ENCODE measurements at regions not wholly inside any gene's neighbourhood (a gene's known extent, or its start where the extent isn't known, plus 50 kb on each side); places are given as distances from the start of the nearest gene placed in this dataset.

GRCh38 chr13:89568746-89569145 lies 1778.7 kb upstream of the MIR17HG start:
- intact Hi-C loops (cut with DNase I) = no loop called here
- H3K27ac ChIP-seq = no peak overlapping the region
- no peak overlapping the region for H3K4me3 ChIP-seq
- DNase-seq = no peak
- no peaks in the 10 kb centered on the region for H3K27me3 ChIP-seq
- 92 to 95% methylated on average over 2 of the region's 2 CpGs for WGBS, 2 donors
- H3K36me3 ChIP-seq = no peaks in the 10 kb centered on the region
- TF ChIP-seq EP300 (IDR thresholded peaks at IDR 0.05) = no peak
- TF ChIP-seq POLR2AphosphoS5 (IDR thresholded peaks at IDR 0.05) = no peak
- no peak for TF ChIP-seq POLR2A (IDR thresholded peaks at IDR 0.05)
- H3K9me3 ChIP-seq = peaks cover 0 to 6% (median 0%) of the 10 kb centered on the region in 4 donors
- H3K4me1 ChIP-seq = no peaks in the 10 kb centered on the region

GRCh38 chr13:89571676-89572075 lies 1775.8 kb upstream of the MIR17HG start:
- TF ChIP-seq POLR2A (IDR thresholded peaks at IDR 0.05) (no peak), EP300 (IDR thresholded peaks at IDR 0.05) (no peak), POLR2AphosphoS5 (IDR thresholded peaks at IDR 0.05) (no peak), CTCF (IDR thresholded peaks at IDR 0.05) (no peak)
- no peaks in the 10 kb centered on the region for H3K27me3 ChIP-seq
- H3K36me3 ChIP-seq = no peaks in the 10 kb centered on the region
- no peak for DNase-seq
- no peak overlapping the region for H3K4me3 ChIP-seq
- intact Hi-C loops (cut with DNase I) = no loop called here
- H3K9me3 ChIP-seq = peaks cover 0 to 6% (median 0%) of the 10 kb centered on the region in 4 donors
- H3K27ac ChIP-seq = no peak overlapping the region
- H3K4me1 ChIP-seq = no peaks in the 10 kb centered on the region

- intact Hi-C loops (cut with DNase I) = no loop called here
- H3K9me3 ChIP-seq = peaks cover 0 to 6% (median 0%) of the 10 kb centered on the region in 4 donors
- H3K36me3 ChIP-seq = no peaks in the 10 kb centered on the region
- no peak overlapping the region for H3K4me3 ChIP-seq
- no peak for TF ChIP-seq EP300 (IDR thresholded peaks at IDR 0.05)
- TF ChIP-seq CTCF (IDR thresholded peaks at IDR 0.05) = no peak
- no peak for TF ChIP-seq POLR2AphosphoS5 (IDR thresholded peaks at IDR 0.05)
- TF ChIP-seq POLR2A (IDR thresholded peaks at IDR 0.05) = no peak
- no peak for DNase-seq
- no peaks in the 10 kb centered on the region for H3K27me3 ChIP-seq
- no peak overlapping the region for H3K27ac ChIP-seq
- H3K4me1 ChIP-seq = no peaks in the 10 kb centered on the region
Measured at GRCh38 chr13:89574077-89574476, 1773.4 kb upstream of the MIR17HG start.

- intact Hi-C loops (cut with DNase I) = no loop called here
- Histone ChIP-seq H3K9me3 (peaks cover 0 to under 1% (median 0%) of the 10 kb centered on the region in 4 donors), H3K27me3 (no peaks in the 10 kb centered on the region), H3K4me3 (no peak overlapping the region), H3K27ac (no peak overlapping the region), H3K36me3 (no peaks in the 10 kb centered on the region), H3K4me1 (no peaks in the 10 kb centered on the region)
- TF ChIP-seq POLR2A (IDR thresholded peaks at IDR 0.05) = no peak
- no peak for TF ChIP-seq EP300 (IDR thresholded peaks at IDR 0.05)
- TF ChIP-seq CTCF (IDR thresholded peaks at IDR 0.05) = no peak
- no peak for TF ChIP-seq POLR2AphosphoS5 (IDR thresholded peaks at IDR 0.05)
- no peak for DNase-seq
Measured at GRCh38 chr13:89577301-89577700, 1770.2 kb upstream of the MIR17HG start.

- Histone ChIP-seq H3K36me3 (no peaks in the 10 kb centered on the region), H3K27ac (no peak overlapping the region), H3K27me3 (no peaks in the 10 kb centered on the region), H3K4me1 (no peaks in the 10 kb centered on the region), H3K4me3 (no peak overlapping the region), H3K9me3 (peaks cover 0 to 1% (median 0%) of the 10 kb centered on the region in 4 donors)
- intact Hi-C loops (cut with DNase I) = no loop called here
- DNase-seq = no peak
- TF ChIP-seq EP300 (IDR thresholded peaks at IDR 0.05) (no peak), CTCF (IDR thresholded peaks at IDR 0.05) (no peak), POLR2A (IDR thresholded peaks at IDR 0.05) (no peak), POLR2AphosphoS5 (IDR thresholded peaks at IDR 0.05) (no peak)
- WGBS, 2 donors = 60 to 63% methylated on average over 2 of the region's 2 CpGs
Measured at GRCh38 chr13:89584058-89584620, 1763.3 kb upstream of the MIR17HG start.

Measured in sigmoid colon (tissue), 6 donors.